ENCODE measurements at regions not wholly inside any gene's neighbourhood (a gene's known extent, or its start where the extent isn't known, plus 50 kb on each side); places are given as distances from the start of the nearest gene placed in this dataset.
A peak's percentile ranks its signal among the peaks of the same experiment; 100 is the strongest.

- peak; percentile 13 for DNase-seq (ENCODE audit: low spot score)
- intact Hi-C loops (cut with DNase I) = no loop called here
Measured at GRCh38 chr13:76129305-76130000, 493.3 kb downstream of the LMO7 start.

- intact Hi-C loops (cut with DNase I) = no loop called here
- no peak for DNase-seq (ENCODE audit: low spot score)
Measured at GRCh38 chr13:76127922-76128321, 491.8 kb downstream of the LMO7 start.

- intact Hi-C loops (cut with DNase I) = no loop called here
- no peak for DNase-seq (ENCODE audit: low spot score)
Measured at GRCh38 chr13:76123548-76123947, 487.4 kb downstream of the LMO7 start.

GRCh38 chr13:76116751-76117360 is 480.7 kb downstream of the LMO7 start:
- intact Hi-C loops (cut with DNase I) = no loop called here
- no peak for DNase-seq (ENCODE audit: low spot score)

- intact Hi-C loops (cut with DNase I) = no loop called here
- DNase-seq (ENCODE audit: low spot score) = no peak
Measured at GRCh38 chr13:76106763-76107162, 470.6 kb downstream of the LMO7 start.

- no peak for DNase-seq (ENCODE audit: low spot score)
- intact Hi-C loops (cut with DNase I) = no loop called here
Measured at GRCh38 chr13:76094645-76095044, 458.5 kb downstream of the LMO7 start.

- no peak for DNase-seq (ENCODE audit: low spot score)
- intact Hi-C loops (cut with DNase I) = no loop called here
Measured at GRCh38 chr13:76091076-76091475, 454.9 kb downstream of the LMO7 start.

GRCh38 chr13:76086729-76087128 is 450.6 kb downstream of the LMO7 start:
- intact Hi-C loops (cut with DNase I) = no loop called here

GRCh38 chr13:76067850-76068249 is 431.7 kb downstream of the LMO7 start:
- intact Hi-C loops (cut with DNase I) = no loop called here
- no peak for DNase-seq (ENCODE audit: low spot score)

More at GRCh38 chr13:76086729-76087128, 450.6 kb downstream of the LMO7 start:
- no peak for DNase-seq (ENCODE audit: low spot score)

- DNase-seq (ENCODE audit: low spot score) = no peak
- intact Hi-C loops (cut with DNase I) = no loop called here
Measured at GRCh38 chr13:76053181-76053580, 417.1 kb downstream of the LMO7 start.

- intact Hi-C loops (cut with DNase I) = no loop called here
- DNase-seq (ENCODE audit: low spot score) = no peak
Measured at GRCh38 chr13:76049376-76049746, 413.2 kb downstream of the LMO7 start.

GRCh38 chr13:76048675-76049375 is 412.7 kb downstream of the LMO7 start:
- no peak for DNase-seq (ENCODE audit: low spot score)
- intact Hi-C loops (cut with DNase I) = no loop called here

- intact Hi-C loops (cut with DNase I) = no loop called here
- no peak for DNase-seq (ENCODE audit: low spot score)
Measured at GRCh38 chr13:76048131-76048530, 412.0 kb downstream of the LMO7 start.

- no peak for DNase-seq (ENCODE audit: low spot score)
- intact Hi-C loops (cut with DNase I) = no loop called here
Measured at GRCh38 chr13:76043874-76044273, 407.7 kb downstream of the LMO7 start.

GRCh38 chr13:76038920-76039716 is 403.0 kb downstream of the LMO7 start:
- intact Hi-C loops (cut with DNase I) = no loop called here
- no peak for DNase-seq (ENCODE audit: low spot score)

- no peak for DNase-seq (ENCODE audit: low spot score)
- intact Hi-C loops (cut with DNase I) = no loop called here
Measured at GRCh38 chr13:76036176-76036575, 400.0 kb downstream of the LMO7 start.

- intact Hi-C loops (cut with DNase I) = no loop called here
- no peak for DNase-seq (ENCODE audit: low spot score)
Measured at GRCh38 chr13:76035711-76036110, 399.6 kb downstream of the LMO7 start.

GRCh38 chr13:76029706-76030105 is 393.6 kb downstream of the LMO7 start:
- intact Hi-C loops (cut with DNase I) = no loop called here
- DNase-seq (ENCODE audit: low spot score) = no peak

- intact Hi-C loops (cut with DNase I) = no loop called here
Measured at GRCh38 chr13:76029088-76029487, 393.0 kb downstream of the LMO7 start.

GRCh38 chr13:76027131-76027530 is 391.0 kb downstream of the LMO7 start:
- intact Hi-C loops (cut with DNase I) = no loop called here

More at GRCh38 chr13:76029088-76029487, 393.0 kb downstream of the LMO7 start:
- DNase-seq (ENCODE audit: low spot score) = no peak

More at GRCh38 chr13:76027131-76027530, 391.0 kb downstream of the LMO7 start:
- DNase-seq (ENCODE audit: low spot score) = no peak
